BE2C (cell line): ENCODE measurements at regions not wholly inside any gene's neighbourhood (a gene's known extent, or its start where the extent isn't known, plus 50 kb on each side); places are given as distances from the start of the nearest gene placed in this dataset.
"Not testable (repeated sequence)": the region's sequence is repeated elsewhere in the genome, so short reads cannot be mapped to it uniquely, and the experiment has no call there.

Experiments
- DNase-seq: peaks from one replicate; pipeline ENCODE4 v3.0.0-alpha.2; 2020
- H3K27me3 ChIP-seq: fragments of 250-450 bp; sonication (Bioruptor Pico); 2 replicates; pipeline ENCODE4 v1.5.1; 2020; ENCODE audit warnings: mild to moderate bottlenecking
- H3K36me3 ChIP-seq: fragments of 250-450 bp; sonication (Bioruptor Pico); 2 replicates; pipeline ENCODE4 v1.5.1; 2020; ENCODE audit warnings: mild to moderate bottlenecking
- H3K4me1 ChIP-seq: fragments of 250-450 bp; sonication (Bioruptor Pico); 2 replicates; pipeline ENCODE4 v1.5.1; 2020
- H3K4me3 ChIP-seq: 2 replicates; pipeline ENCODE4 v1.5.1; 2011; ENCODE audit warnings: low read depth, low read length
- H3K9me3 ChIP-seq: fragments of 250-450 bp; sonication (Bioruptor Pico); 2 replicates; pipeline ENCODE4 v1.5.1; 2020
- CTCF ChIP-seq: IDR thresholded peaks from 2 replicates; pipeline ENCODE4 v1.5.1; 2012; ENCODE audit warnings: mild to moderate bottlenecking, low read depth, low read length

- Histone ChIP-seq H3K36me3 (no peaks in the 10 kb centered on the region), H3K4me1 (no peaks in the 10 kb centered on the region), H3K9me3 (no peaks in the 10 kb centered on the region), H3K4me3 (no peak overlapping the region), H3K27me3 (no peaks in the 10 kb centered on the region)
- DNase-seq: no peak
- TF ChIP-seq CTCF: no peak
These were observed 140.5 kb upstream of the CDYL start for GRCh38 chr6:4635666-4636065.

DNA sequence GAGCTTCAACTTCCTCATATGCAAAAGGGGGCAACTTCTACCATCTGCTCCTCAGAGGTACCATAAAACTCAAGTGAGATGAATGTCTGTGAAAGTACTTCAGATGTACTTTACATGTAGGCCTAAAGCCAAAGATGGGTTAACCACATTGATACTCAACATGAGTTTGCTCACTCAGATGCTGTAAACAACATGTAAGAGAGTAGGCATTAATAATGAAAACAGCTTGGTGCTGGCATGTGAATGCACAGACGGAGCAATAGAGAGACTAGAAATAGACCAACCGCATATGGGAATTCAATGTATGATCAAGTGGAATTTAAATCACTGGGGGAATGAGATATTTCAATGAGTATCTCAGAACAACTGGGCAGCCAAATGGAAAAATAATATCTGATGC, 143.8 kb upstream of the CDYL start:
- DNase-seq: no peak
- Histone ChIP-seq H3K4me1 (no peaks in the 10 kb centered on the region), H3K4me3 (no peak overlapping the region), H3K36me3 (no peaks in the 10 kb centered on the region), H3K27me3 (no peaks in the 10 kb centered on the region), H3K9me3 (no peaks in the 10 kb centered on the region)
- no peak for TF ChIP-seq CTCF

DNA sequence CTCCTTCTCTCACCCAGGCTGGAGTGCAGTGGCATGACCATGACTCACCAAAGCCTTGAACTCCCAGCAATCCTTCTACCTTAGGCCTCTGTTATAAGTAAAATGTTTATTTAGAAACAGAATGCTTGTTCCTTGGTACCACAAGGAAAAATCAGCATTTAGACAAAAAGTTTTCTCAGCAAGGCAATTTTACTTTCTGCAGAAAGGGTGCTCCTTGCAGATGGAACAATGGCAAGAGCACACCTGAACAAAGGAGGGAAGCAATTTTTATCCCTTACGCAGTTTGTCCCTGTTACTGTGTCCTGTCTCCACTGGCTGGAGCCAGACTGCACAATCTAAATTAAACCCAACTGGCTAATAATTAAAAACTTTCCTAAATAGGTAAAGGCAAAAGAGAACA, 146.4 kb upstream of the CDYL start:
- not testable (repeated sequence) for H3K9me3 ChIP-seq

DNA sequence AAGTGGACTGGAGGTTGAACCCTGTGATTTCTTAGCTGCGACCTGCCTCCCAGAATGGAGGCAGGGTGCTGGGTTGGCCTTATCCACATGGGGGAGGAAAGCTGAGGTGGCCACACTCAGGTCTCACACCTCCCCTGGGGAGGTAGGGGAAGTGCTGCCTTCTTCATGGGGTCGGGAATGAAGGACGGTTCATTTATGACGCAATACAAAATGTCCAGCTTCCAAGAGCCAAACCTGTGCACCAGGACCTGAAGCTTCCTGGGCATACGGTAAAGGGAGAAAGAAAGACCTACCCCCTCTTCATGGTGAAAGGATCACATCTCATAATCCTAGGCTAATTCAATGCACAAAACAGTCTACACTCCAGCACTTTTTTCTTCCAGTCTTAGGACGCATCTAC, 150.6 kb upstream of the CDYL start:
- H3K4me1 ChIP-seq: no peaks in the 10 kb centered on the region
- no peak overlapping the region for H3K4me3 ChIP-seq
- H3K27me3 ChIP-seq: no peaks in the 10 kb centered on the region
- H3K9me3 ChIP-seq: no peaks in the 10 kb centered on the region
- no peak for DNase-seq
- no peak for TF ChIP-seq CTCF
- no peaks in the 10 kb centered on the region for H3K36me3 ChIP-seq

More for the DNA sequence above, 146.4 kb upstream of the CDYL start:
- not testable (repeated sequence) for H3K36me3 ChIP-seq, DNase-seq, H3K27me3 ChIP-seq, H3K4me1 ChIP-seq, H3K4me3 ChIP-seq

GRCh38 chr6:4624726-4625125, 151.5 kb upstream of the CDYL start:
- H3K4me1 ChIP-seq: no peaks in the 10 kb centered on the region
- TF ChIP-seq CTCF: no peak
- DNase-seq: no peak
- H3K9me3 ChIP-seq: no peaks in the 10 kb centered on the region
- no peaks in the 10 kb centered on the region for H3K27me3 ChIP-seq
- H3K4me3 ChIP-seq: no peak overlapping the region
- H3K36me3 ChIP-seq: no peaks in the 10 kb centered on the region

GRCh38 chr6:4620284-4621151, 155.7 kb upstream of the CDYL start:
- no peaks in the 10 kb centered on the region for H3K4me1 ChIP-seq
- TF ChIP-seq CTCF: no peak
- no peaks in the 10 kb centered on the region for H3K36me3 ChIP-seq
- no peak overlapping the region for H3K4me3 ChIP-seq
- no peaks in the 10 kb centered on the region for H3K27me3 ChIP-seq
- no peaks in the 10 kb centered on the region for H3K9me3 ChIP-seq
- DNase-seq: no peak
